ENCODE measurements at regions not wholly inside any gene's neighbourhood (a gene's known extent, or its start where the extent isn't known, plus 50 kb on each side); places are given as distances from the start of the nearest gene placed in this dataset.

DNA sequence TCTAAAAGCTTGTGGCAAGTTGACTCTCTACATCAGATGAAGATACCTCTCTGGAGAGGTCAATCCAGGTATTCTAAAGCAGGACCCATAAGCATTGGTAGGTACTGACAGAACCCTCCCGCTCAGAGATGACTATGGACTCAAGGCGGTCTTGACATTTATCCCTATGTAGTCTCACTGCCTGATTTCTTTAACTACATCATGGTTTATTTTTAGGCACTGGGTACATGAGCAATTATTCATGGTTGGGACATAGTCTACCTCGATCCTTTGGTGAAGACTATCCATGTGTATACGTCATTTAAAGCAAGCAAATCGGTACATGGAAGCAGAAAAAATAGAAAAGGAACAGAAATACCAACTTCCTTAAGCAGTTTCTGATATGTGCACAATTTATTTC, 136.2 kb upstream of the TAB2 start:
- TF ChIP-seq, protein P1, sequence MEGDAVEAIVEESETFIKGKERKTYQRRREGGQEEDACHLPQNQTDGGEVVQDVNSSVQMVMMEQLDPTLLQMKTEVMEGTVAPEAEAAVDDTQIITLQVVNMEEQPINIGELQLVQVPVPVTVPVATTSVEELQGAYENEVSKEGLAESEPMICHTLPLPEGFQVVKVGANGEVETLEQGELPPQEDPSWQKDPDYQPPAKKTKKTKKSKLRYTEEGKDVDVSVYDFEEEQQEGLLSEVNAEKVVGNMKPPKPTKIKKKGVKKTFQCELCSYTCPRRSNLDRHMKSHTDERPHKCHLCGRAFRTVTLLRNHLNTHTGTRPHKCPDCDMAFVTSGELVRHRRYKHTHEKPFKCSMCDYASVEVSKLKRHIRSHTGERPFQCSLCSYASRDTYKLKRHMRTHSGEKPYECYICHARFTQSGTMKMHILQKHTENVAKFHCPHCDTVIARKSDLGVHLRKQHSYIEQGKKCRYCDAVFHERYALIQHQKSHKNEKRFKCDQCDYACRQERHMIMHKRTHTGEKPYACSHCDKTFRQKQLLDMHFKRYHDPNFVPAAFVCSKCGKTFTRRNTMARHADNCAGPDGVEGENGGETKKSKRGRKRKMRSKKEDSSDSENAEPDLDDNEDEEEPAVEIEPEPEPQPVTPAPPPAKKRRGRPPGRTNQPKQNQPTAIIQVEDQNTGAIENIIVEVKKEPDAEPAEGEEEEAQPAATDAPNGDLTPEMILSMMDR (IDR thresholded peaks at IDR 0.05): no peak
- TF ChIP-seq POLR2A (IDR thresholded peaks at IDR 0.05): no peak
